ENCODE measurements at regions not wholly inside any gene's neighbourhood (a gene's known extent, or its start where the extent isn't known, plus 50 kb on each side); places are given as distances from the start of the nearest gene placed in this dataset.

DNA sequence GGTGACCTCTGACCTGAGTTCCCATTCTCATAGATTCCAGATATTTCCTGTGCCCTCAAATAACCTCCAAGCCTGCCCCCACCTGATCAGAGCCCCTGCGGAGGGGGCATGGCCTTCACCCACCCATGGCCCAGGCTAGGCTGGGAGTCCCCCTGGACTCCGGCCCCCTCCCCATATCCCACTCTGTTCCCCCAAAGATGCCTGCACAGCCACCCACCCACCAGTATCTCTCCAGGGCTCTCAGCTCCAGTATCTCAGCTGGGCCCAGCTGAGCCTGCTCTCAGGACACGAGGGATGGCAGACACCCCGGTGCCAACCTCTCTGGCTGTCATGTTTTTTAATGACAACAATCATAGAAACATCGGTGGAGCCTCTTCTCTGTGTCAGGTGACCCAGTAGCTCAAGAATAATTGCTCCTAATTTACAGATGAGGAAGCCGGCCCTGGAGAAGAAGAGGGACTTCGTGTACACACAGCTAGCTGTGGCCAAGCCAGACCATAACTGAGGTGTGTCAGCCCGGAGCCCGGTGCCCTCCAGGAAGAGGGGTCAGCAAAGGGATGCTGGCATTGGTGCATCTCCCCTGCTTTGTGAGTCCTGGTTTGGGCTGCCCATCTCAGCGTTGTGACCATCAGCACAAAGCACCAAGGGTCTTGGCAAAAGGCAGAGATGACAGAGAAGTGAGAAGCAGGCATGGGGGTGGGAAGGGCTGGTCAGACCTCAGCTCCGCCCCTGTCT, 84.4 kb downstream of the SDC1 start:
- H3K4me3 ChIP-seq (replicated peaks; ENCODE audit: low read depth, low read length): no peak overlapping the region
- TF ChIP-seq, protein P1, sequence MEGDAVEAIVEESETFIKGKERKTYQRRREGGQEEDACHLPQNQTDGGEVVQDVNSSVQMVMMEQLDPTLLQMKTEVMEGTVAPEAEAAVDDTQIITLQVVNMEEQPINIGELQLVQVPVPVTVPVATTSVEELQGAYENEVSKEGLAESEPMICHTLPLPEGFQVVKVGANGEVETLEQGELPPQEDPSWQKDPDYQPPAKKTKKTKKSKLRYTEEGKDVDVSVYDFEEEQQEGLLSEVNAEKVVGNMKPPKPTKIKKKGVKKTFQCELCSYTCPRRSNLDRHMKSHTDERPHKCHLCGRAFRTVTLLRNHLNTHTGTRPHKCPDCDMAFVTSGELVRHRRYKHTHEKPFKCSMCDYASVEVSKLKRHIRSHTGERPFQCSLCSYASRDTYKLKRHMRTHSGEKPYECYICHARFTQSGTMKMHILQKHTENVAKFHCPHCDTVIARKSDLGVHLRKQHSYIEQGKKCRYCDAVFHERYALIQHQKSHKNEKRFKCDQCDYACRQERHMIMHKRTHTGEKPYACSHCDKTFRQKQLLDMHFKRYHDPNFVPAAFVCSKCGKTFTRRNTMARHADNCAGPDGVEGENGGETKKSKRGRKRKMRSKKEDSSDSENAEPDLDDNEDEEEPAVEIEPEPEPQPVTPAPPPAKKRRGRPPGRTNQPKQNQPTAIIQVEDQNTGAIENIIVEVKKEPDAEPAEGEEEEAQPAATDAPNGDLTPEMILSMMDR (IDR thresholded peaks at IDR 0.05; ENCODE audit: low read depth, low read length, missing control alignments): no peak

DNA sequence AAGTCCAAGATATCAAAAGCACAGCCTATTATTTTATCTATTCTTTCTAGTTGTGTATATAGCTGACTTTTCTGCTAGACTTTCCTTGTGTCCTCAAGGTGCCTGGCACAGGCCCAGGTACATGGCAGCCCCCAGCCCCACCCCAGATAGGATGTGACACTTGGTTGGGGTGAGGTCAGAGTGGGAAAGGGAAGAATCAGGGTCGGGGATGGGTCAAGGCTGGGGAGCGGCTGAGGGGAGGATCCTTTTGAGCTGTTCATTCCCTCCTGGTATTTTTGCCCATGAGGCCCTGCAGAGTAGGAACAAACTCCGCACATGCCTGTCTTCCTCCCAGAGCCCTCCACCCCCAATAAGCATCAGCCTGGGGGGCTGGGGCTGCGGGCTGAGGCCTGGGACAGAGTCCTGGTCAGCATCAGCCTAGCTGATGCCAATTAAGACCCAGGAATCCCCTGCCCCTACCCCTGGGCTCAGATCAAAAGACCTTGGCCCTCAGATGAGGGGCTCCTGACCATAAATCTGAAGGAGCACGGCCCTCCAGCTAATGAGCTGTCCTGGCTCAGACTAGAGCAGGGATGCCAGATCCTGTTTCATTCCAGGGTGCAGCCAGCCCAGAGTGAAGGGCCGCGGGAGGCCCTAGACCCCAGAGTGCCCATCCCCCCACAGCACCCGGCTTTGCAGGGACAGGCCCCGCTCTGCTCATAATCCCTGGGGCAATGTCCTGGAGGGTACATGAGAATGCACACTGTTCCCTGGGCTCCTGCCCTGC, 85.3 kb downstream of the SDC1 start:
- H3K4me3 ChIP-seq (replicated peaks; ENCODE audit: low read depth, low read length): no peak overlapping the region
- TF ChIP-seq, protein P1 (IDR thresholded peaks at IDR 0.05; ENCODE audit: low read depth, low read length, missing control alignments): no peak
- no peak for DNase-seq (ENCODE audit: extremely low read depth, low read depth)

More for the DNA sequence above, 84.4 kb downstream of the SDC1 start:
- no peak for DNase-seq (ENCODE audit: extremely low read depth, low read depth)

DNA sequence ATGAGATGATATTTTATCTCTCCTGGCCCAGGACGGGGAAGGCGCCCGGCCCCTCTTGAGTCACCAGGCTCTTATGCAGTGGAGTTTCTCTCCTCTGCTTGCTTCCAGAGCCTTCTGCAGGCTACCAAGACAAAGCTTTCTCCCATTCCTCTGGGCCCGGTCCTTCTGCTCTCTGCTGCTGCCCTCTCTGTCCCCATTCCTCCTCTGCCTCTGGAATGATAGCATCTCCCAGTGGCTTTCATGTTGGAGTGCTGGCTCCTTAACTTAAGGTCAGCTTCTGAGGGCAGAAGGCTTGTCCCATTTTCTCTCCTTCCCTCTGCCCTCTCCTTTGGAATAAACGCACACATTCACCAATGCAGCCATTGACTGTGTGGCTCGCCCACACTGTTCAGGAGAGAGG, 86.2 kb downstream of the SDC1 start:
- H3K4me3 ChIP-seq (replicated peaks; ENCODE audit: low read depth, low read length): no peak overlapping the region
- DNase-seq (ENCODE audit: extremely low read depth, low read depth): no peak
- TF ChIP-seq, protein P1 (IDR thresholded peaks at IDR 0.05; ENCODE audit: low read depth, low read length, missing control alignments): no peak

DNA sequence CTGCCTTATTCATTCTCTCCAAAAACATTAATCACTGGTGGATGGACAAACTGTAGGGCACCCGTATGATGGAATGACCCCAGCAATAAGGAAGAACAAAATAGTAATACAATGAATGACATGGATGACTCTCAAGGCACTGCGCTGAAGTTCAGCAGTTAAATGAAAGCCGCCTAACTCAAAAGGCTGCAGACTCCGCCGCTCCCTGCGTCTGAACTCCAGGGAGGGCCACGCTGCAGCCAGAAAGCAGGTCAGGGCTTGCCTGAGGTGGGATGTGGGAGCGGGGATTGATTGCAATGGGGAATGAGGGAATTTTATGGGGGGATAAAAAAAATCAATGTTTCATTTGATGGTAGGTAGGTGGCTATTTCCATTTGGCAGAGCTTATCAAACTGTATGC, 86.5 kb upstream of the LAPTM4A start:
- TF ChIP-seq, protein P1 (IDR thresholded peaks at IDR 0.05; ENCODE audit: low read depth, low read length, missing control alignments): no peak
- DNase-seq (ENCODE audit: extremely low read depth, low read depth): no peak
- no peak overlapping the region for H3K4me3 ChIP-seq (replicated peaks; ENCODE audit: low read depth, low read length)

DNA sequence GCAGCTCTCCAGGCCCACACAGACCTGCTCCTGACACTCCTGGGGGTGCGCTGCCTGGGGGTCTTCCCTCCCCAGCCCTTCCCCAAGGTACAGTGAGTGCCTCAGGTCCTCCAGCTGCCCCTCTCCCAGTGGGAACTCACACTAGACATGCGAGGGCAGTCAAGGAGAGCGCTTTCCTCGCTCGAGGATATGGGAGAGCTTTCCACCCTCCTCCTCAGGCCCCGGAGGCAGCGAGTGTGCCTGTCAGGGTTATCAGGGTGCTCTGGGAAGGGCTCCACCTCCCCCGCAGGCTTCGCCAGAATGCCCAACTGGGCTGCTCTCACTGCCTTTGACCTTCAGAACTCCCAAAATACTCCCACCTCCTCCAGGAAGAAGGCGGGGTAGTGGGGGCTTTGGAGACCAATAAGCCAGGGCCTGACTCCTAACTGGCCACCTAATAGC, 85.7 kb upstream of the LAPTM4A start:
- no peak for DNase-seq (ENCODE audit: extremely low read depth, low read depth)
- TF ChIP-seq, protein P1 (IDR thresholded peaks at IDR 0.05; ENCODE audit: low read depth, low read length, missing control alignments): no peak

DNA sequence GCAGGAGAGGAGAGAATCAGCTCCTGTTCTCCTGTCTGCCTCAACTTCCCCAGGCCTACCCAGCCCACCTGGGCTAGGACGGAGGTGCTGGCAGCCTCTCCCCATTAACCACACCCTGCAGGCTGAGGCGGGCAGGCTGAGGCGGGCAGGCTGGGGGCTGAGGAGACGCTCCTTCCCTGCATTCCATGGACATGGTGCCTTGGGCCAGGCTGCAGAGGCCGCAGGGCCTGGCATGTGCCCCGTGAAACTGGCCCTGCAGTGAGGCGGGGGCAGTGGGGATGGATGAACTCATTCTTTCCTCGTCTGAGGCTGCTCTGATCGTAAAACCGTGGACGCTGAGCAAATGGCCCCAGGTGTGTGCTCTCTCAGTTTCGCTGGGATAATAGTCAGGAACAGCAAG, 84.7 kb upstream of the LAPTM4A start:
- no peak for DNase-seq (ENCODE audit: extremely low read depth, low read depth)
- H3K4me3 ChIP-seq (replicated peaks; ENCODE audit: low read depth, low read length): no peak overlapping the region
- TF ChIP-seq, protein P1 (IDR thresholded peaks at IDR 0.05; ENCODE audit: low read depth, low read length, missing control alignments): no peak

More for the DNA sequence above, 85.7 kb upstream of the LAPTM4A start:
- no peak overlapping the region for H3K4me3 ChIP-seq (replicated peaks; ENCODE audit: low read depth, low read length)

Data from HFF-Myc (cell line).